ENCODE measurements at regions not wholly inside any gene's neighbourhood (a gene's known extent, or its start where the extent isn't known, plus 50 kb on each side); places are given as distances from the start of the nearest gene placed in this dataset.

DNA sequence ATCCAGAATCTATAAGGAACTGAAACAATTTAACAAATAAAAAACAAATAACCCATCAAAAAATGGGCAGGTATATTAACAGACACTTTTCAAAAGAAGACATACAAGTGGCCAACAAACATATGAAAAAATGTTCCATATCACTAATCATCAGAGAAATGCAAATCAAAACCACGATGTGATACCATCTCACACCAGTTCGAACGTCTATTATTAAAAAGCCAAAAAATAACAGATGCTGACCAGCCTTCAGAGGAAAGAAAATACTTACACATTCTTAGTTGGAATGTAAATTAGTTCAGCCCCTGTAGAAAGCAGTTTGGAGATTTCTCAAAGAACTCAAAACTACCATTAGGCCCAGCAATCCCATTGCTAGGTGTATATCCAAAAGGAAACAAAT is 687.9 kb upstream of the AADAT start:
- Histone ChIP-seq H3K4me1 (ENCODE audit: control insufficient read depth, extremely low read depth, insufficient read depth, low read length) (no peaks in the 10 kb centered on the region), H3K4me3 (ENCODE audit: control insufficient read depth in 2 of 3, extremely low read depth in 1 of 3, insufficient read depth in 2 of 3, low read depth in 1 of 3, low read length in 3 of 3) (no peak overlapping the region), H3K4me2 (ENCODE audit: control insufficient read depth, extremely low read depth, insufficient read depth, low read depth, low read length) (no peak overlapping the region), H3K9me3 (ENCODE audit: control insufficient read depth, low read depth, low read length) (no peaks in the 10 kb centered on the region), H4K20me1 (ENCODE audit: control insufficient read depth, extremely low read depth, insufficient read depth, low read length) (no peaks in the 10 kb centered on the region), H3K36me3 (ENCODE audit: control insufficient read depth in 2 of 2, extremely low read depth in 1 of 2, insufficient read depth in 2 of 2, low read length in 2 of 2) (no peaks in the 10 kb centered on the region), H3K9ac (ENCODE audit: control insufficient read depth, extremely low read depth, insufficient read depth, low read length) (no peak overlapping the region), H3K79me2 (ENCODE audit: control insufficient read depth, insufficient read depth, low read length) (no peaks in the 10 kb centered on the region), H3K27ac (ENCODE audit: control insufficient read depth, insufficient read depth, low read length) (no peak overlapping the region), H3K9me1 (ENCODE audit: control insufficient read depth, extremely low read depth, insufficient read depth, low read length) (no peaks in the 10 kb centered on the region), H3K27me3 (ENCODE audit: control insufficient read depth, extremely low read depth, insufficient read depth, low read length) (no peaks in the 10 kb centered on the region), H2AFZ (ENCODE audit: control insufficient read depth, low read length) (no peak overlapping the region)
- FAIRE-seq = no peak
- TF ChIP-seq, protein P1, sequence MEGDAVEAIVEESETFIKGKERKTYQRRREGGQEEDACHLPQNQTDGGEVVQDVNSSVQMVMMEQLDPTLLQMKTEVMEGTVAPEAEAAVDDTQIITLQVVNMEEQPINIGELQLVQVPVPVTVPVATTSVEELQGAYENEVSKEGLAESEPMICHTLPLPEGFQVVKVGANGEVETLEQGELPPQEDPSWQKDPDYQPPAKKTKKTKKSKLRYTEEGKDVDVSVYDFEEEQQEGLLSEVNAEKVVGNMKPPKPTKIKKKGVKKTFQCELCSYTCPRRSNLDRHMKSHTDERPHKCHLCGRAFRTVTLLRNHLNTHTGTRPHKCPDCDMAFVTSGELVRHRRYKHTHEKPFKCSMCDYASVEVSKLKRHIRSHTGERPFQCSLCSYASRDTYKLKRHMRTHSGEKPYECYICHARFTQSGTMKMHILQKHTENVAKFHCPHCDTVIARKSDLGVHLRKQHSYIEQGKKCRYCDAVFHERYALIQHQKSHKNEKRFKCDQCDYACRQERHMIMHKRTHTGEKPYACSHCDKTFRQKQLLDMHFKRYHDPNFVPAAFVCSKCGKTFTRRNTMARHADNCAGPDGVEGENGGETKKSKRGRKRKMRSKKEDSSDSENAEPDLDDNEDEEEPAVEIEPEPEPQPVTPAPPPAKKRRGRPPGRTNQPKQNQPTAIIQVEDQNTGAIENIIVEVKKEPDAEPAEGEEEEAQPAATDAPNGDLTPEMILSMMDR (optimal IDR thresholded peaks at IDR 0.05 in 1 of 3, IDR thresholded peaks at IDR 0.05 in 1 of 3, conservative IDR thresholded peaks at IDR 0.05 in 1 of 3; ENCODE audit: extremely low read depth in 1 of 3, insufficient read depth in 2 of 3, low read length in 3 of 3) = no peak
- TF ChIP-seq EZH2 (IDR thresholded peaks at IDR 0.05; ENCODE audit: low read length) = no peak
- dilution Hi-C loops (cut with MboI; ENCODE audit: extremely low pct_ligation_motif_present, low sequenced_read_pairs) = no loop called here
- DNase-seq (ENCODE audit: low read depth, low spot score) = no peak

DNA sequence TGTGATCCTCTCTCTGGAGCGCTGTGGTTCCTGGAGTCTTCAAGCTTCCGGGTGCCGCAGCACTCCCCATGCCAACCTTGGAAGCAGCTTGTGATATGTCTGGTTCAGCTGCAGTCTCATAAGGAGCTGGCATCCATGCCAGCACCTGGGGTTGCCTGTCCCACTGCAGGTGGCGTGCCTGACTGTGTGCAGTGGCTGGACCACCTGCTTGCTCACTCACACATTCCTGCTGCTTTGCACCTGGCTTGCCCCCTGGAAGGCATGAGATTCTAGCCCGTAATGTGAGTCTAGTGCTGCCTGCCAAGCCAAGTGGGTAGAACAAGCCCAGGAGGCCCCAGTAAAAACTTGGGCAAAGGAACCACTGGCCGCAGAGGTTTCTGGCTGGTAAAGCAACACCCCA is 687.2 kb upstream of the AADAT start:
- dilution Hi-C loops (cut with MboI; ENCODE audit: extremely low pct_ligation_motif_present, low sequenced_read_pairs) = no loop called here
- Histone ChIP-seq H3K9ac (ENCODE audit: control insufficient read depth, extremely low read depth, insufficient read depth, low read length) (no peak overlapping the region), H3K9me3 (ENCODE audit: control insufficient read depth, low read depth, low read length) (no peaks in the 10 kb centered on the region), H3K9me1 (ENCODE audit: control insufficient read depth, extremely low read depth, insufficient read depth, low read length) (no peaks in the 10 kb centered on the region), H3K79me2 (ENCODE audit: control insufficient read depth, insufficient read depth, low read length) (no peaks in the 10 kb centered on the region), H3K4me3 (ENCODE audit: control insufficient read depth in 2 of 3, extremely low read depth in 1 of 3, insufficient read depth in 2 of 3, low read depth in 1 of 3, low read length in 3 of 3) (no peak overlapping the region), H4K20me1 (ENCODE audit: control insufficient read depth, extremely low read depth, insufficient read depth, low read length) (no peaks in the 10 kb centered on the region), H3K27ac (ENCODE audit: control insufficient read depth, insufficient read depth, low read length) (no peak overlapping the region), H3K36me3 (ENCODE audit: control insufficient read depth in 2 of 2, extremely low read depth in 1 of 2, insufficient read depth in 2 of 2, low read length in 2 of 2) (no peaks in the 10 kb centered on the region), H3K4me1 (ENCODE audit: control insufficient read depth, extremely low read depth, insufficient read depth, low read length) (no peaks in the 10 kb centered on the region), H3K27me3 (ENCODE audit: control insufficient read depth, extremely low read depth, insufficient read depth, low read length) (no peaks in the 10 kb centered on the region), H3K4me2 (ENCODE audit: control insufficient read depth, extremely low read depth, insufficient read depth, low read depth, low read length) (no peak overlapping the region), H2AFZ (ENCODE audit: control insufficient read depth, low read length) (no peak overlapping the region)
- TF ChIP-seq, protein P1 (optimal IDR thresholded peaks at IDR 0.05 in 1 of 3, IDR thresholded peaks at IDR 0.05 in 1 of 3, conservative IDR thresholded peaks at IDR 0.05 in 1 of 3; ENCODE audit: extremely low read depth in 1 of 3, insufficient read depth in 2 of 3, low read length in 3 of 3) = no peak
- no peak for TF ChIP-seq EZH2 (IDR thresholded peaks at IDR 0.05; ENCODE audit: low read length)
- no peak for DNase-seq (ENCODE audit: low read depth, low spot score)
- no peak for FAIRE-seq
